ENCODE measurements at regions not wholly inside any gene's neighbourhood (a gene's known extent, or its start where the extent isn't known, plus 50 kb on each side); places are given as distances from the start of the nearest gene placed in this dataset.
"Not testable (repeated sequence)": the region's sequence is repeated elsewhere in the genome, so short reads cannot be mapped to it uniquely, and the experiment has no call there.

- DNase-seq (no peak), ATAC-seq (no peak)
- Mint-ChIP-seq H3K27me3 (no peaks in the 10 kb centered on the region), H3K27ac (peak overlapping the region in 1 of 2 donors; percentile 9), H3K4me1 (peaks cover 14% of the 10 kb centered on the region), H3K9me3 (no peaks in the 10 kb centered on the region), H3K4me3 (no peak overlapping the region)
These were observed 379.1 kb downstream of the SH2D1A start for GRCh38 chrX:124725502-124725901.

GRCh38 chrX:124726292-124726691, 379.9 kb downstream of the SH2D1A start:
- ATAC-seq = no peak
- Mint-ChIP-seq H3K27ac (no peak overlapping the region), H3K4me1 (peaks cover 14% of the 10 kb centered on the region), H3K27me3 (no peaks in the 10 kb centered on the region), H3K9me3 (no peaks in the 10 kb centered on the region), H3K4me3 (peak overlapping the region in 1 of 2 donors; percentile 35)
- DNase-seq = no peak

- no peak for DNase-seq
- Mint-ChIP-seq H3K4me1 (peaks cover 14% of the 10 kb centered on the region), H3K27ac (no peak overlapping the region), H3K4me3 (peak overlapping the region in 1 of 2 donors; percentile 29), H3K9me3 (no peaks in the 10 kb centered on the region), H3K27me3 (no peaks in the 10 kb centered on the region)
- ATAC-seq = no peak
These were observed 380.5 kb downstream of the SH2D1A start for GRCh38 chrX:124726881-124727280.

- ATAC-seq (peak; percentile 88), DNase-seq (peak; percentile 18 to 19)
- H3K27ac Mint-ChIP-seq = no peak overlapping the region
- H3K4me3 Mint-ChIP-seq = peak overlapping the region; percentile 69 to 78
- H3K9me3 Mint-ChIP-seq = no peaks in the 10 kb centered on the region
- H3K4me1 Mint-ChIP-seq = peaks cover 14% of the 10 kb centered on the region
- H3K27me3 Mint-ChIP-seq = no peaks in the 10 kb centered on the region
These were observed 390.3 kb downstream of the SH2D1A start for GRCh38 chrX:124736553-124737270.

GRCh38 chrX:124737771-124738170, 391.4 kb downstream of the SH2D1A start:
- peaks cover 14% of the 10 kb centered on the region for H3K4me1 Mint-ChIP-seq
- H3K9me3 Mint-ChIP-seq = no peaks in the 10 kb centered on the region
- no peak overlapping the region for H3K4me3 Mint-ChIP-seq
- ATAC-seq = no peak
- DNase-seq = no peak
- no peak overlapping the region for H3K27ac Mint-ChIP-seq
- H3K27me3 Mint-ChIP-seq = no peaks in the 10 kb centered on the region

GRCh38 chrX:124747295-124747694, 400.9 kb downstream of the SH2D1A start:
- no peaks in the 10 kb centered on the region for H3K4me1 Mint-ChIP-seq
- no peaks in the 10 kb centered on the region for H3K9me3 Mint-ChIP-seq
- DNase-seq (no peak), ATAC-seq (no peak)
- no peak overlapping the region for H3K4me3 Mint-ChIP-seq
- no peaks in the 10 kb centered on the region for H3K27me3 Mint-ChIP-seq
- no peak overlapping the region for H3K27ac Mint-ChIP-seq

- Mint-ChIP-seq H3K4me1 (no peaks in the 10 kb centered on the region), H3K4me3 (no peak overlapping the region), H3K27ac (no peak overlapping the region), H3K9me3 (no peaks in the 10 kb centered on the region), H3K27me3 (no peaks in the 10 kb centered on the region)
- DNase-seq (no peak), ATAC-seq (no peak)
These were observed 418.0 kb downstream of the SH2D1A start for GRCh38 chrX:124764354-124764753.

GRCh38 chrX:124769166-124769565, 422.8 kb downstream of the SH2D1A start:
- ATAC-seq = no peak
- DNase-seq = no peak
- no peaks in the 10 kb centered on the region for H3K27me3 Mint-ChIP-seq
- no peaks in the 10 kb centered on the region for H3K9me3 Mint-ChIP-seq
- H3K4me1 Mint-ChIP-seq = no peaks in the 10 kb centered on the region
- H3K27ac Mint-ChIP-seq = no peak overlapping the region
- no peak overlapping the region for H3K4me3 Mint-ChIP-seq

GRCh38 chrX:124771292-124771691, 424.9 kb downstream of the SH2D1A start:
- H3K9me3 Mint-ChIP-seq = no peaks in the 10 kb centered on the region

GRCh38 chrX:124788253-124788652, 441.9 kb downstream of the SH2D1A start:
- not testable (repeated sequence) for H3K4me1 Mint-ChIP-seq, H3K4me3 Mint-ChIP-seq, ATAC-seq, DNase-seq, H3K27ac Mint-ChIP-seq, H3K9me3 Mint-ChIP-seq, H3K27me3 Mint-ChIP-seq

More at GRCh38 chrX:124771292-124771691, 424.9 kb downstream of the SH2D1A start:
- Mint-ChIP-seq H3K4me3 (no peak overlapping the region), H3K4me1 (no peaks in the 10 kb centered on the region), H3K27me3 (no peaks in the 10 kb centered on the region), H3K27ac (no peak overlapping the region)
- ATAC-seq (no peak), DNase-seq (no peak)

- not testable (repeated sequence) for H3K27ac Mint-ChIP-seq, ATAC-seq, DNase-seq, H3K4me3 Mint-ChIP-seq, H3K27me3 Mint-ChIP-seq, H3K4me1 Mint-ChIP-seq, H3K9me3 Mint-ChIP-seq
These were observed 443.5 kb downstream of the SH2D1A start for GRCh38 chrX:124789874-124790273.

- no peaks in the 10 kb centered on the region for H3K27me3 Mint-ChIP-seq
- H3K9me3 Mint-ChIP-seq = peaks cover 0 to 8% of the 10 kb centered on the region in 2 donors
- H3K4me1 Mint-ChIP-seq = no peaks in the 10 kb centered on the region
- H3K27ac Mint-ChIP-seq = no peak overlapping the region
- DNase-seq (no peak), ATAC-seq (no peak)
- H3K4me3 Mint-ChIP-seq = no peak overlapping the region
These were observed 445.2 kb downstream of the SH2D1A start for GRCh38 chrX:124791492-124792095.

- no peak for ATAC-seq
- Mint-ChIP-seq H3K4me1 (no peaks in the 10 kb centered on the region), H3K9me3 (peaks cover 17 to 21% of the 10 kb centered on the region in 2 donors), H3K4me3 (no peak overlapping the region), H3K27me3 (no peaks in the 10 kb centered on the region), H3K27ac (no peak overlapping the region)
- no peak for DNase-seq
These were observed 450.6 kb downstream of the SH2D1A start for GRCh38 chrX:124796989-124797388.

- no peak for ATAC-seq
- Mint-ChIP-seq H3K4me1 (no peaks in the 10 kb centered on the region), H3K27ac (no peak overlapping the region), H3K4me3 (no peak overlapping the region), H3K9me3 (peaks cover 31 to 48% of the 10 kb centered on the region in 2 donors), H3K27me3 (no peaks in the 10 kb centered on the region)
- DNase-seq = no peak
These were observed 458.6 kb downstream of the SH2D1A start for GRCh38 chrX:124804962-124805361.

GRCh38 chrX:124805486-124805885, 459.1 kb downstream of the SH2D1A start:
- no peaks in the 10 kb centered on the region for H3K4me1 Mint-ChIP-seq
- ATAC-seq = no peak

GRCh38 chrX:124814106-124814505, 467.7 kb downstream of the SH2D1A start:
- H3K27me3 Mint-ChIP-seq = no peaks in the 10 kb centered on the region
- H3K4me3 Mint-ChIP-seq = no peak overlapping the region
- H3K4me1 Mint-ChIP-seq = no peaks in the 10 kb centered on the region
- DNase-seq (no peak), ATAC-seq (no peak)
- H3K27ac Mint-ChIP-seq = no peak overlapping the region
- H3K9me3 Mint-ChIP-seq = peaks cover 0 to 8% of the 10 kb centered on the region in 2 donors

More at GRCh38 chrX:124805486-124805885, 459.1 kb downstream of the SH2D1A start:
- H3K27ac Mint-ChIP-seq = no peak overlapping the region
- no peak overlapping the region for H3K4me3 Mint-ChIP-seq
- H3K9me3 Mint-ChIP-seq = peaks cover 29 to 45% of the 10 kb centered on the region in 2 donors
- H3K27me3 Mint-ChIP-seq = no peaks in the 10 kb centered on the region
- DNase-seq = no peak
